DOHH2 (cell line): ENCODE measurements at regions not wholly inside any gene's neighbourhood (a gene's known extent, or its start where the extent isn't known, plus 50 kb on each side); places are given as distances from the start of the nearest gene placed in this dataset.

Experiments
- H3F3A ChIP-seq: fragments of 200-600 bp; sonication (generic), shearing (Covaris generic); 2 replicates; pipeline ENCODE4 v1.6.0; 2016; ENCODE audit warnings: antibody characterized with exemption, mild to moderate bottlenecking; ENCODE audit not compliant: control insufficient read depth, insufficient read depth
- H3K27ac ChIP-seq: fragments of 200-600 bp; sonication (generic); 2 replicates; pipeline ENCODE4 v1.5.1; 2014; ENCODE audit warnings: low read depth, mild to moderate bottlenecking, low read length, moderate library complexity
- H3K27me3 ChIP-seq: fragments of 200-600 bp; sonication (generic); 2 replicates; pipeline ENCODE4 v1.6.1; 2014; ENCODE audit warnings: mild to moderate bottlenecking, low read length, mixed read lengths; ENCODE audit not compliant: control insufficient read depth
- H3K36me3 ChIP-seq: fragments of 200-600 bp; sonication (generic); 2 replicates; pipeline ENCODE4 v1.6.1; 2014; ENCODE audit warnings: mild to moderate bottlenecking, low read length, moderate library complexity, mixed read lengths; ENCODE audit not compliant: control insufficient read depth
- H3K4me1 ChIP-seq: fragments of 200-600 bp; sonication (generic); 2 replicates; pipeline ENCODE4 v1.6.1; 2014; ENCODE audit warnings: mild to moderate bottlenecking, low read length, mixed read lengths; ENCODE audit not compliant: control insufficient read depth
- H3K4me2 ChIP-seq: fragments of 200-600 bp; sonication (generic); 2 replicates; pipeline ENCODE4 v1.6.0; 2014; ENCODE audit warnings: mild to moderate bottlenecking, low read length, moderate library complexity
- H3K4me3 ChIP-seq: fragments of 200-600 bp; sonication (generic); 2 replicates; pipeline ENCODE4 v1.5.1; 2014; ENCODE audit warnings: mild to moderate bottlenecking, low read length, mixed read lengths
- H3K79me2 ChIP-seq: fragments of 200-600 bp; sonication (generic); 2 replicates; pipeline ENCODE4 v1.6.1; 2014; ENCODE audit warnings: mild to moderate bottlenecking, low read length, mixed read lengths; ENCODE audit not compliant: control insufficient read depth
- H3K9me2 ChIP-seq: fragments of 200-600 bp; sonication (generic); replicated peaks from 2 replicates; pipeline ENCODE4 v1.6.1; 2014; ENCODE audit warnings: mild to moderate bottlenecking, low read length, mixed read lengths; ENCODE audit not compliant: control insufficient read depth
- H3K9me3 ChIP-seq: fragments of 200-600 bp; sonication (generic); 2 replicates; pipeline ENCODE4 v1.6.1; 2014; ENCODE audit warnings: antibody characterized with exemption, low read length, mixed read lengths; ENCODE audit not compliant: control insufficient read depth, insufficient read depth
- H4K20me1 ChIP-seq: fragments of 200-600 bp; sonication (generic); 2 replicates; pipeline ENCODE4 v1.6.0; 2014; ENCODE audit warnings: low read depth, mild to moderate bottlenecking, antibody characterized with exemption, low read length, moderate library complexity; ENCODE audit not compliant: control insufficient read depth, insufficient read depth
- CTCF ChIP-seq: fragments of 200-600 bp; sonication (generic); IDR thresholded peaks from one replicate; pipeline ENCODE4 v1.5.1; 2014; ENCODE audit warnings: antibody characterized with exemption, mild to moderate bottlenecking, low read depth, low read length; ENCODE audit not compliant: poor library complexity, severe bottlenecking
- EZH2phosphoT487 ChIP-seq: fragments of 200-600 bp; sonication (generic); IDR thresholded peaks from 2 replicates; pipeline ENCODE4 v1.6.1; 2017; ENCODE audit warnings: borderline replicate concordance, mild to moderate bottlenecking, antibody characterized with exemption, low read length, moderate library complexity, mixed read lengths

- no peaks in the 10 kb centered on the region for H3F3A ChIP-seq
- H3K4me1 ChIP-seq: no peaks in the 10 kb centered on the region
- H3K9me2 ChIP-seq: no peaks in the 10 kb centered on the region
- H3K4me2 ChIP-seq: no peak overlapping the region
- H3K36me3 ChIP-seq: no peaks in the 10 kb centered on the region
- H3K79me2 ChIP-seq: no peaks in the 10 kb centered on the region
- H3K27me3 ChIP-seq: no peaks in the 10 kb centered on the region
- TF ChIP-seq EZH2phosphoT487 (no peak), CTCF (no peak)
- H3K9me3 ChIP-seq: no peaks in the 10 kb centered on the region
- H3K4me3 ChIP-seq: no peak overlapping the region
- no peak overlapping the region for H3K27ac ChIP-seq
- no peaks in the 10 kb centered on the region for H4K20me1 ChIP-seq
Observed at GRCh38 chr2:77922567-77922966, 400.4 kb upstream of the LRRTM4 start.

- H3F3A ChIP-seq: no peaks in the 10 kb centered on the region
- H4K20me1 ChIP-seq: no peaks in the 10 kb centered on the region
- no peaks in the 10 kb centered on the region for H3K9me3 ChIP-seq
- H3K4me2 ChIP-seq: no peak overlapping the region
- H3K27me3 ChIP-seq: no peaks in the 10 kb centered on the region
- no peak overlapping the region for H3K4me3 ChIP-seq
- H3K27ac ChIP-seq: no peak overlapping the region
- no peaks in the 10 kb centered on the region for H3K9me2 ChIP-seq
- H3K36me3 ChIP-seq: no peaks in the 10 kb centered on the region
- no peaks in the 10 kb centered on the region for H3K4me1 ChIP-seq
- H3K79me2 ChIP-seq: no peaks in the 10 kb centered on the region
- TF ChIP-seq CTCF: no peak
Observed at GRCh38 chr2:77937366-77937765, 415.2 kb upstream of the LRRTM4 start.

DNA sequence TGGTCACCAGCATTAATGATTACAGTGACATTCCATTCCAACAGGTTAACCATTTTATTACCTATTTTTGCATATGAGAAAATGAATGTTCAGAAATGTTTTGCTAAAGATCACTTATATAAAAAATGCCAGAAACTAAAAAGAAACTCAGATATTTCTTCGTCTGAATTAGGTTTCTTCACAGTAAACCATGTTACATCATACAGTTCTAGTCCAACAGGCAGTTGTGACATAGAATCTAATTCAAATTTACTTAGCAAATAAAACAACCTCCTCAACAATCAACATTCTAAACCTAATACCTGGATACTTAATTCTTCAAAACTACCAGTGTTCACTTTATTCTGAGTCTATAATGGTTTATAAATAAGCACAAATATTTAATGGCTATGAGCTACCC is 416.3 kb upstream of the LRRTM4 start:
- H3K4me1 ChIP-seq: no peaks in the 10 kb centered on the region
- no peak for TF ChIP-seq EZH2phosphoT487
- no peak for TF ChIP-seq CTCF
- no peaks in the 10 kb centered on the region for H3K27me3 ChIP-seq
- H3K79me2 ChIP-seq: no peaks in the 10 kb centered on the region
- no peak overlapping the region for H3K4me2 ChIP-seq
- H3F3A ChIP-seq: no peaks in the 10 kb centered on the region
- no peaks in the 10 kb centered on the region for H3K36me3 ChIP-seq
- no peak overlapping the region for H3K4me3 ChIP-seq
- no peaks in the 10 kb centered on the region for H4K20me1 ChIP-seq
- no peak overlapping the region for H3K27ac ChIP-seq
- no peaks in the 10 kb centered on the region for H3K9me2 ChIP-seq
- no peaks in the 10 kb centered on the region for H3K9me3 ChIP-seq

- TF ChIP-seq EZH2phosphoT487 (no peak), CTCF (no peak)
- no peaks in the 10 kb centered on the region for H3K27me3 ChIP-seq
Observed at GRCh38 chr2:77939370-77939769, 417.2 kb upstream of the LRRTM4 start.

More at GRCh38 chr2:77939370-77939769, 417.2 kb upstream of the LRRTM4 start:
- H4K20me1 ChIP-seq: no peaks in the 10 kb centered on the region
- no peaks in the 10 kb centered on the region for H3K9me3 ChIP-seq
- H3K4me3 ChIP-seq: no peak overlapping the region
- no peaks in the 10 kb centered on the region for H3K79me2 ChIP-seq
- no peaks in the 10 kb centered on the region for H3K4me1 ChIP-seq
- no peaks in the 10 kb centered on the region for H3K9me2 ChIP-seq
- no peak overlapping the region for H3K4me2 ChIP-seq
- no peaks in the 10 kb centered on the region for H3F3A ChIP-seq
- H3K36me3 ChIP-seq: no peaks in the 10 kb centered on the region
- H3K27ac ChIP-seq: no peak overlapping the region
